ENCODE measurements at regions not wholly inside any gene's neighbourhood (a gene's known extent, or its start where the extent isn't known, plus 50 kb on each side); places are given as distances from the start of the nearest gene placed in this dataset.

DNA sequence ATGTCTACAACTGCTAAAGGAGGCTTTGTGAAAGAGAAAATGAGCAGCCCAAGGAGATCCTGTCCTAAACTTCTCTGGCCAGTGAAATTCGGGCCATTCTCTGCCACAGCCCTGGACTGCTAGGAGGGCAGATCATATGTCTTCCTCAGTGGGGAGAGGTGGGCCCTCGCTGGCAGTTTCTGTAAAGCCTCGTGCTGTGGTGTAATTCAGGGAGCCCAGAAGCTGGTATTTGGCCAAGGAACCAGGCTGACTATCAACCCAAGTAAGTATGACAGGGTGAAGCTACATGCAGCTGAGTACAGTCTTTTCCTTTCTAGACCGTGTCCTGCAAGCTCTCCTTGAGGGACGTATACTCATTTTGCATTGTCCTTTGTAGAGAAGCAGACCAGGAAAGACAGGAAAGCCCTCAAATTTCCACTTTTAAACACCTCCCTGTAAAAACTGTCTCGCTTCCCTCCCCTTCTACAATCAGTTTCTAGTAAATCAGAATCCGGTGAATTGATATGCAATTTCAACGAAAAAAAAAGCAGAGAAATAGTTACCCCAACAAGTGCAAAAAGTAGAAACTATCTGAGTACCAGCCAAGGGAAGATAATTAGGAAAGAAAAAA is 106.8 kb downstream of the DAD1 start:
- TF ChIP-seq, protein P1, sequence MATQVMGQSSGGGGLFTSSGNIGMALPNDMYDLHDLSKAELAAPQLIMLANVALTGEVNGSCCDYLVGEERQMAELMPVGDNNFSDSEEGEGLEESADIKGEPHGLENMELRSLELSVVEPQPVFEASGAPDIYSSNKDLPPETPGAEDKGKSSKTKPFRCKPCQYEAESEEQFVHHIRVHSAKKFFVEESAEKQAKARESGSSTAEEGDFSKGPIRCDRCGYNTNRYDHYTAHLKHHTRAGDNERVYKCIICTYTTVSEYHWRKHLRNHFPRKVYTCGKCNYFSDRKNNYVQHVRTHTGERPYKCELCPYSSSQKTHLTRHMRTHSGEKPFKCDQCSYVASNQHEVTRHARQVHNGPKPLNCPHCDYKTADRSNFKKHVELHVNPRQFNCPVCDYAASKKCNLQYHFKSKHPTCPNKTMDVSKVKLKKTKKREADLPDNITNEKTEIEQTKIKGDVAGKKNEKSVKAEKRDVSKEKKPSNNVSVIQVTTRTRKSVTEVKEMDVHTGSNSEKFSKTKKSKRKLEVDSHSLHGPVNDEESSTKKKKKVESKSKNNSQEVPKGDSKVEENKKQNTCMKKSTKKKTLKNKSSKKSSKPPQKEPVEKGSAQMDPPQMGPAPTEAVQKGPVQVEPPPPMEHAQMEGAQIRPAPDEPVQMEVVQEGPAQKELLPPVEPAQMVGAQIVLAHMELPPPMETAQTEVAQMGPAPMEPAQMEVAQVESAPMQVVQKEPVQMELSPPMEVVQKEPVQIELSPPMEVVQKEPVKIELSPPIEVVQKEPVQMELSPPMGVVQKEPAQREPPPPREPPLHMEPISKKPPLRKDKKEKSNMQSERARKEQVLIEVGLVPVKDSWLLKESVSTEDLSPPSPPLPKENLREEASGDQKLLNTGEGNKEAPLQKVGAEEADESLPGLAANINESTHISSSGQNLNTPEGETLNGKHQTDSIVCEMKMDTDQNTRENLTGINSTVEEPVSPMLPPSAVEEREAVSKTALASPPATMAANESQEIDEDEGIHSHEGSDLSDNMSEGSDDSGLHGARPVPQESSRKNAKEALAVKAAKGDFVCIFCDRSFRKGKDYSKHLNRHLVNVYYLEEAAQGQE (IDR thresholded peaks at IDR 0.05; ENCODE audit: insufficient read depth in 1 of 2, low read depth in 2 of 2, low read length in 2 of 2) = no peak
- TF ChIP-seq FOXP2 (optimal IDR thresholded peaks at IDR 0.05; ENCODE audit: borderline replicate concordance, extremely low read depth, extremely low read length, insufficient read depth) (no peak), POLR2AphosphoS5 (IDR thresholded peaks at IDR 0.05; ENCODE audit: low read depth, low read length) (no peak), SIN3A (IDR thresholded peaks at IDR 0.05; ENCODE audit: borderline replicate concordance, insufficient read depth, low read length) (no peak), TAF1 (IDR thresholded peaks at IDR 0.05; ENCODE audit: borderline replicate concordance, insufficient read depth, low read length) (no peak)

DNA sequence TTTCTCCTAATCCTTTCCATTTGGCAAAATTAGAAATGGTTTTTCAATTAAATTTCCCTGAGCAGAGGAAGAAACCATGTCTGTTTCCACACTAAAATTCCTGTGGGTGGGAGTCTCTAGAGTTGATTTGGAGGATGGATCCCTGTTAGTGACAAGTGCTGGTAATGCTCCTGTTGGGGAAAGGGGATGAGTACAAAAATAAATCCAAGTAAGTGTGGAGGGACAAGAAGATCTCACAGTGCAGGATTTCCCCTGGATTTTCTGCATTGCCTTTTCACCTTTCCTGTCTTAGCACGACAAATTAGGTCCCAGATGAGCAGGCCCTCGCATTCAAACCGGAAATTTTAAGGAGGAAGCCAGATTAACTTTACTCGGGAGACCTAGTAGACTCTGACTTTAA is 107.5 kb downstream of the DAD1 start:
- TF ChIP-seq TAF1 (IDR thresholded peaks at IDR 0.05; ENCODE audit: borderline replicate concordance, insufficient read depth, low read length) = no peak
- TF ChIP-seq, protein P1 (IDR thresholded peaks at IDR 0.05; ENCODE audit: insufficient read depth in 1 of 2, low read depth in 2 of 2, low read length in 2 of 2) = no peak
- TF ChIP-seq FOXP2 (optimal IDR thresholded peaks at IDR 0.05; ENCODE audit: borderline replicate concordance, extremely low read depth, extremely low read length, insufficient read depth) = no peak
- no peak for TF ChIP-seq SIN3A (IDR thresholded peaks at IDR 0.05; ENCODE audit: borderline replicate concordance, insufficient read depth, low read length)
- no peak for TF ChIP-seq POLR2AphosphoS5 (IDR thresholded peaks at IDR 0.05; ENCODE audit: low read depth, low read length)

DNA sequence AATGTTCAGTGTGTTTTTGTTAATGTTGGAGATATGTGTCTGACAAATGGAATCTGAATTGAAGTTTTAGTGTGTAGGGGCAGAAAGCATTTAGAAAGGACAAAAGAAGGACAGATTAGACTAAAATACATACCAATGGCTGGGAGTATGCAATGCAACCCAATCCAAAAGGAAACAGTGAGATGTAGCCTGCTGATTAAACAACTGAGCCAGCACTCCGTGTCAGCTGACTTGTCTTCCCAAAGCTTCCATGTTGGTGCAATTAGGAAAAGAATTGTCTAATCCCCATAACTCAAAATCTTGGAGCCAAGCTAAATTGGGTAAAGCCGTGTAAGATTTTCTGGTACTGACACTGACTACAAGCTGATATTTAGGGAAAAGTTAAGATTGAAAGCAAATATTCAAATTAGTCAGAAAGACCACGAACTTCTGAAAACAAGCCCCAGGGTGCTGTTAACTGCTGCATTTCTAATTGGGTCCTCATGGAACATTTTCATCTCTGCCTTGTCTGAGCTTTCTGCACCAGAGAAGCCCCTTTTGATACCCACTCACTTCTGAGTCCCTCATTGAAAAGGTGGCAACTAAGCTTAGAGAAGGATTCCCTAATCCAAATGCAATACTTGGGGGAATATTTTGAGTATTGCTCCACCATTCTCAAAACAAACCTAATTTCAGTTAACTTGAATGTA is 109.1 kb downstream of the DAD1 start:
- no peak for TF ChIP-seq POLR2AphosphoS5 (IDR thresholded peaks at IDR 0.05; ENCODE audit: low read depth, low read length)
- TF ChIP-seq, protein P1 (IDR thresholded peaks at IDR 0.05; ENCODE audit: insufficient read depth in 1 of 2, low read depth in 2 of 2, low read length in 2 of 2) = no peak
- TF ChIP-seq TAF1 (IDR thresholded peaks at IDR 0.05; ENCODE audit: borderline replicate concordance, insufficient read depth, low read length) = no peak
- TF ChIP-seq FOXP2 (optimal IDR thresholded peaks at IDR 0.05; ENCODE audit: borderline replicate concordance, extremely low read depth, extremely low read length, insufficient read depth) = no peak
- no peak for TF ChIP-seq SIN3A (IDR thresholded peaks at IDR 0.05; ENCODE audit: borderline replicate concordance, insufficient read depth, low read length)

DNA sequence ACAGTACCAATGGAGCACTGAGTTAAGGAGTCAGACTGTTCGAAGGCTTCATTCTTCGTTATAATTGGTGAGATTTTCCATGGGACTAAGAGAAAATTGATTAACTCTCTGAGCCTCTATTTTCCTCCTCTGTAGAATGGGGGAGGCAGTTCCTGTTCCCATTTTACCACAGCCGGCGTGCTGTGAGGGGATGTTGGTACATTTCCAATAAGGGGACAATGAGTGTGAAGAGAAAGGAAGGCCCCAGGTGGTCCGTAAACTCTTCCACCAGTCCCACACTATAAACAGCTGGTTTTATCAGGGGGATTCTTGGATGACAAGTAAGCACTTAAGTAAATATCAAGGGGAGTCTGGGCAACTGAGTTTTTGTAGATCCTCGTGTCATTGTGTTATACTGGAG is 109.9 kb downstream of the DAD1 start:
- TF ChIP-seq, protein P1 (IDR thresholded peaks at IDR 0.05; ENCODE audit: insufficient read depth in 1 of 2, low read depth in 2 of 2, low read length in 2 of 2) = no peak
- TF ChIP-seq POLR2AphosphoS5 (IDR thresholded peaks at IDR 0.05; ENCODE audit: low read depth, low read length) = no peak
- TF ChIP-seq SIN3A (IDR thresholded peaks at IDR 0.05; ENCODE audit: borderline replicate concordance, insufficient read depth, low read length) = no peak
- TF ChIP-seq FOXP2 (optimal IDR thresholded peaks at IDR 0.05; ENCODE audit: borderline replicate concordance, extremely low read depth, extremely low read length, insufficient read depth) = no peak
- TF ChIP-seq TAF1 (IDR thresholded peaks at IDR 0.05; ENCODE audit: borderline replicate concordance, insufficient read depth, low read length) = no peak

Measured in PFSK-1 (cell line).